K562 (cell line): ENCODE measurements at regions not wholly inside any gene's neighbourhood (a gene's known extent, or its start where the extent isn't known, plus 50 kb on each side); places are given as distances from the start of the nearest gene placed in this dataset.

Source experiments
- ATAC-seq: fragments of 200-7000 bp; cut with Tn5 transposase; 3 replicates; pipeline ENCODE4 v1.9.1; 2020; ENCODE audit warnings: moderate library complexity
- BruUV-seq: library from RNA; stranded (reverse); fragments of 400-500 nt; replicated peaks from 2 replicates; lab custom pipeline; 2021; lab: Mats Ljungman, UMichigan
- CTCF ChIA-PET: fragments of 300-600 bp; formaldehyde crosslinking; extraction: SDS; loops from one replicate; lab custom pipeline; 2021; ENCODE audit warnings: low intra/inter-chr PET ratio; lab: Yijun Ruan, JAX
- POLR2A ChIA-PET: fragments of 300-600, 350-650 bp; sonication (Branson Sonifier 250); formaldehyde crosslinking; extraction: SDS; loops from one replicate; lab custom pipeline; 2021; ENCODE audit warnings: antibody characterized with exemption, inconsistent platforms; lab: Yijun Ruan, JAX
- DNase-seq, 4 experiments: peaks; one replicate each; pipeline versions ENCODE4 v3.0.0 to v3.0.0-alpha.2; 2011 to 2018; ENCODE audit warnings: low spot score in 3 of 4, mixed read lengths in 3 of 4; ENCODE audit errors: extremely low read depth in 1 of 4
- FAIRE-seq: peaks from 2 replicates; lab custom pipeline; 2011; peaks lifted over from hg19 to GRCh38; lab: Jason Lieb, UNC
- H2AFZ ChIP-seq: 2 replicates; pipeline ENCODE4 v1.6.0; 2011; ENCODE audit warnings: low read depth, low read length, control low read depth, inconsistent platforms
- H3K27ac ChIP-seq: fragments of 200-600 bp; 3 replicates; pipeline ENCODE4 v1.8.0; 2011; ENCODE audit warnings: low read depth, mild to moderate bottlenecking, control low read depth, inconsistent platforms, low read length, moderate library complexity, mixed read lengths; ENCODE audit errors: extremely low read depth
- H3K27me3 ChIP-seq, 2 experiments: fragments of 300-600 bp in 1 of 2; 2 replicates in 1 of 2; 3 replicates in 1 of 2; pipeline versions ENCODE4 v1.6.0 to v1.8.0; 2011; ENCODE audit warnings: inconsistent platforms in 2 of 2, low read length in 2 of 2, mild to moderate bottlenecking in 1 of 2, mixed read lengths in 1 of 2, moderate library complexity in 1 of 2; ENCODE audit not compliant: control insufficient read depth in 2 of 2, insufficient read depth in 2 of 2
- H3K36me3 ChIP-seq: fragments of 300-600 bp; 3 replicates; pipeline ENCODE4 v1.8.0; 2011; ENCODE audit warnings: mild to moderate bottlenecking, low read length, inconsistent platforms; ENCODE audit not compliant: control insufficient read depth, insufficient read depth
- H3K4me1 ChIP-seq, 2 experiments: fragments of 200-600 bp in 1 of 2; replicated peaks in 1 of 2; 2 replicates in 1 of 2; 3 replicates in 1 of 2; pipeline versions ENCODE4 v1.5.1 to v1.8.0; 2011; ENCODE audit warnings: inconsistent platforms in 2 of 2, low read length in 2 of 2, mild to moderate bottlenecking in 1 of 2, mixed read lengths in 1 of 2, moderate library complexity in 1 of 2; ENCODE audit not compliant: control insufficient read depth in 2 of 2, insufficient read depth in 2 of 2
- H3K4me2 ChIP-seq: 2 replicates; pipeline ENCODE4 v1.6.1; 2011; ENCODE audit warnings: low read length, control low read depth, inconsistent platforms, mixed read lengths; ENCODE audit not compliant: insufficient read depth
- H3K4me3 ChIP-seq: fragments of 200-600 bp; sonication (generic), shearing (Covaris generic); 2 replicates; pipeline ENCODE4 v1.5.1; 2016; ENCODE audit warnings: control low read depth, inconsistent platforms
- H3K79me2 ChIP-seq: fragments of 200-600 bp; 3 replicates; pipeline ENCODE4 v1.8.0; 2011; ENCODE audit warnings: low read length, inconsistent platforms; ENCODE audit not compliant: control insufficient read depth, insufficient read depth
- H3K9ac ChIP-seq, 2 experiments: 2 replicates each; pipeline versions ENCODE4 v1.6.0 to v1.6.1; 2011; ENCODE audit warnings: low read depth in 2 of 2, low read length in 2 of 2, control low read depth in 1 of 2, inconsistent platforms in 1 of 2, mild to moderate bottlenecking in 1 of 2, mixed read lengths in 1 of 2; ENCODE audit not compliant: insufficient read depth in 1 of 2
- H3K9me1 ChIP-seq: one replicate; pipeline ENCODE4 v1.6.0; 2011; ENCODE audit warnings: inconsistent platforms, mild to moderate bottlenecking, low read length, moderate library complexity; ENCODE audit not compliant: control insufficient read depth, insufficient read depth
- H3K9me3 ChIP-seq: replicated peaks from 2 replicates; pipeline ENCODE4 v1.5.1; 2011; ENCODE audit warnings: low read depth, low read length, inconsistent platforms; ENCODE audit not compliant: control insufficient read depth, insufficient read depth
- H4K20me1 ChIP-seq: replicated peaks from 2 replicates; pipeline ENCODE4 v1.6.1; 2011; ENCODE audit warnings: low read length, inconsistent platforms, mixed read lengths; ENCODE audit not compliant: control insufficient read depth, insufficient read depth
- CBFA2T3 ChIP-seq: fragments of 450-650 bp; IDR thresholded peaks from 2 replicates; pipeline ENCODE4 v1.6.1; 2017
- CEBPB ChIP-seq: fragments of 450-650 bp; IDR thresholded peaks from 2 replicates; pipeline ENCODE4 v1.6.1; 2016; ENCODE audit warnings: missing genetic modification characterization, missing compliant biosample characterization
- CHCHD3 ChIP-seq: fragments of 250-450 bp; sonication (Bioruptor Pico); IDR thresholded peaks from 2 replicates; pipeline ENCODE4 v2.1.2; 2022; ENCODE audit warnings: mild to moderate bottlenecking
- FOXA3 ChIP-seq, 2 experiments: fragments of 450-650 bp in 1 of 2; sonication (generic) in 1 of 2; formaldehyde crosslinking; IDR thresholded peaks in 1 of 2; conservative IDR thresholded peaks in 1 of 2; 2 replicates each; pipeline versions ENCODE4 v1.4.0 to v1.8.0; 2020 to 2022; ENCODE audit warnings: mild to moderate bottlenecking in 2 of 2, missing genetic modification reagents in 1 of 2
- HCFC1 ChIP-seq: IDR thresholded peaks from 2 replicates; pipeline ENCODE4 v1.6.1; 2012; ENCODE audit warnings: low read depth, low read length, improper control_type of control experiment
- HMBOX1 ChIP-seq: sonication (generic); IDR thresholded peaks from 2 replicates; pipeline ENCODE4 v1.6.1; 2016
- KDM1A ChIP-seq, 2 experiments: fragments of 450-650 bp; IDR thresholded peaks; 2 replicates each; pipeline ENCODE4 v1.6.1; 2016; ENCODE audit warnings: mild to moderate bottlenecking in 2 of 2
- PHF21A ChIP-seq: fragments of 450-650 bp; IDR thresholded peaks from 2 replicates; pipeline ENCODE4 v1.6.1; 2017; ENCODE audit warnings: low read depth, borderline replicate concordance
- RUNX1 ChIP-seq: sonication (generic); IDR thresholded peaks from 2 replicates; pipeline ENCODE4 v1.6.1; 2016; ENCODE audit warnings: antibody characterized with exemption, low read depth
- SMARCA5 ChIP-seq: fragments of 450-650 bp; IDR thresholded peaks from 2 replicates; pipeline ENCODE4 v1.6.1; 2016
- SMARCB1 ChIP-seq: IDR thresholded peaks from 2 replicates; pipeline ENCODE4 v1.6.1; 2011; ENCODE audit warnings: improper control_type of control experiment, low read depth; ENCODE audit not compliant: insufficient read length
- TARDBP ChIP-seq: fragments of 450-650 bp; IDR thresholded peaks from 2 replicates; pipeline ENCODE4 v1.6.1; 2016
- TEAD1 ChIP-seq, 2 experiments: fragments of 450-650 bp in 1 of 2; sonication (generic) in 1 of 2; formaldehyde crosslinking; IDR thresholded peaks; 2 replicates each; pipeline versions ENCODE4 v1.4.0 to v1.8.0; 2020 to 2022; ENCODE audit warnings: mild to moderate bottlenecking in 2 of 2, missing genetic modification reagents in 1 of 2
- ZNF324 ChIP-seq: fragments of 250-450 bp; sonication (Bioruptor Pico); IDR thresholded peaks from 2 replicates; pipeline ENCODE4 v1.4.0; 2020; ENCODE audit warnings: mild to moderate bottlenecking
- ZNF512 ChIP-seq: IDR thresholded peaks from 2 replicates; pipeline ENCODE4 v1.6.1; 2016; ENCODE audit warnings: missing genetic modification characterization, missing compliant biosample characterization
- ZSCAN32 ChIP-seq: fragments of 450-650 bp; formaldehyde crosslinking; IDR thresholded peaks from 2 replicates; pipeline ENCODE4 v1.4.0; 2020; ENCODE audit warnings: mild to moderate bottlenecking, moderate library complexity
- WGBS: fragments of 100-300 bp; shearing (Covaris generic); methylation state at CpG from one replicate; pipeline ENCODE4 v1.1.6; 2016; ENCODE audit warnings: low coverage, mixed read lengths; ENCODE audit not compliant: insufficient coverage; ENCODE audit errors: missing lambda C conversion rate; 5-methylcytosine and 5-hydroxymethylcytosine counted together
- in situ Hi-C: fragments of 300-500 bp; cut with MboI; formaldehyde crosslinking; loops from 4 replicates; pipeline ENCODE4 v1.15.0; 2018; ENCODE audit warnings: inconsistent platforms, mixed read lengths
- intact Hi-C: fragments of 100-400 bp; cut with micrococcal nuclease; formaldehyde crosslinking; loops from 2 replicates; pipeline ENCODE4 v1.14.2; 2022

GRCh38 chr5:135156715-135157404 lies 122.8 kb upstream of the PITX1 start:
- FAIRE-seq, result no peak

GRCh38 chr5:135156337-135156714 lies 122.3 kb upstream of the PITX1 start:
- Histone ChIP-seq H3K36me3 (no peaks in the 10 kb centered on the region), H3K9me1 (no peaks in the 10 kb centered on the region), H3K9me3 (peaks cover 6% of the 10 kb centered on the region), H3K27me3 (no peaks in the 10 kb centered on the region), H4K20me1 (no peaks in the 10 kb centered on the region), H3K4me2 (no peak overlapping the region), H3K27ac (no peak overlapping the region), H3K4me1 (peaks cover 21 to 37% of the 10 kb centered on the region in 2 experiments; a peak in 4 of 5 replicates), H3K9ac (no peak overlapping the region), H2AFZ (no peak overlapping the region), H3K79me2 (no peaks in the 10 kb centered on the region), H3K4me3 (no peak overlapping the region)
- CTCF ChIA-PET, result no interaction called here
- intact Hi-C loops (loop anchor here (2.0 kb wide), 1 partner anchor 22 kb away; no protein-coding TSS in a partner anchor), in situ Hi-C loops (no loop called here)
- POLR2A ChIA-PET, result interaction anchor here (1.3 to 3.3 kb wide), 3 partner anchors 11 to 124 kb away, joined by 4 to 18 read pairs (median 4); no protein-coding TSS in a partner anchor
- no peak for FAIRE-seq
- no TSS peak for BruUV-seq
- ATAC-seq, result no peak
- DNase-seq, result no peak
- WGBS, result 65% methylated on average over 6 of the region's 6 CpGs
- no peak for TF ChIP-seq TEAD1 (CRISPR knock-in tag; IDR thresholded peaks at IDR 0.05)
- TF ChIP-seq SMARCB1, result no peak
- no peak for TF ChIP-seq ZSCAN32
- TF ChIP-seq PHF21A, result peak; percentile 67; the same call in 1 of the 2 replicates
- no peak for TF ChIP-seq HCFC1
- no peak for TF ChIP-seq ZNF512 (tag)
- TF ChIP-seq TARDBP, result no peak
- no peak for TF ChIP-seq HMBOX1
- TF ChIP-seq CHCHD3 (CRISPR knock-in tag), result no peak
- TF ChIP-seq SMARCA5, result no peak
- peak; percentile 21 to 35; a peak in 1 of 4 replicates for TF ChIP-seq KDM1A (IDR thresholded peaks at IDR 0.05)
- TF ChIP-seq ZNF324 (CRISPR knock-in tag), result no peak

More at GRCh38 chr5:135156715-135157404, 122.8 kb upstream of the PITX1 start:
- H3K9me3 ChIP-seq, result peaks cover 6% of the 10 kb centered on the region
- ATAC-seq, result no peak; the same call in 2 of the 3 replicates
- H3K4me2 ChIP-seq, result no peak overlapping the region
- H3K36me3 ChIP-seq, result no peaks in the 10 kb centered on the region
- no peak overlapping the region for H2AFZ ChIP-seq
- H3K9ac ChIP-seq, result peak overlapping the region in 1 of 2 experiments; percentile 31; a peak in 1 of 4 replicates
- H3K4me1 ChIP-seq, result peaks cover 21 to 37% of the 10 kb centered on the region in 2 experiments; a peak in 4 of 5 replicates
- H3K79me2 ChIP-seq, result no peaks in the 10 kb centered on the region
- DNase-seq, result no peak
- intact Hi-C loops, result loop anchor here (2.0 kb wide), 1 partner anchor 22 kb away; no protein-coding TSS in a partner anchor
- H3K27ac ChIP-seq, result no peak overlapping the region
- ChIA-PET POLR2A (interaction anchor here (0.6 to 3.3 kb wide), 4 partner anchors 11 to 124 kb away, joined by 3 to 18 read pairs (median 4); no protein-coding TSS in a partner anchor), CTCF (no interaction called here)
- no peaks in the 10 kb centered on the region for H3K9me1 ChIP-seq
- in situ Hi-C loops, result no loop called here
- WGBS, result 55% methylated on average over 11 of the region's 11 CpGs
- H3K4me3 ChIP-seq, result no peak overlapping the region
- H3K27me3 ChIP-seq, result no peaks in the 10 kb centered on the region
- peak; percentile 61 for TF ChIP-seq CEBPB (tag)
- TF ChIP-seq CBFA2T3, result 0 out of 2 replicates have a peak, but pooled peaks have one; percentile 11
- TF ChIP-seq FOXA3 (CRISPR knock-in tag; conservative IDR thresholded peaks at IDR 0.05 in 1 of 2, IDR thresholded peaks at IDR 0.05 in 1 of 2), result 0 out of 4 replicates have a peak, but pooled peaks of 1 of the 2 experiments have one; percentile 38
- no peak for TF ChIP-seq RUNX1
- H4K20me1 ChIP-seq, result no peaks in the 10 kb centered on the region
- no TSS peak for BruUV-seq
